Neural cell (in vitro differentiated cells): ENCODE measurements at regions not wholly inside any gene's neighbourhood (a gene's known extent, or its start where the extent isn't known, plus 50 kb on each side); places are given as distances from the start of the nearest gene placed in this dataset.

ENCODE experiments used
- H2AFZ ChIP-seq: fragments of 200-600, 300-800 bp; sonication (generic), shearing (Covaris generic); 2 replicates; pipeline ENCODE4 v1.6.0; 2014; ENCODE audit warnings: low read depth, mild to moderate bottlenecking, antibody characterized with exemption, low read length, moderate library complexity
- H3F3A ChIP-seq: fragments of 200-600 bp; shearing (Covaris generic); 2 replicates; pipeline ENCODE4 v1.6.1; 2016; ENCODE audit warnings: mild to moderate bottlenecking, moderate library complexity, mixed read lengths, antibody characterized with exemption, low read length; ENCODE audit not compliant: insufficient read depth, poor library complexity, severe bottlenecking
- H3K27ac ChIP-seq: fragments of 200-600, 300-800 bp; sonication (generic), shearing (Covaris generic); 2 replicates; pipeline ENCODE4 v1.5.1; 2014; ENCODE audit warnings: mild to moderate bottlenecking, low read length, moderate library complexity
- H3K27me3 ChIP-seq: fragments of 300-800, 200-600 bp; sonication (generic), shearing (Covaris generic); 2 replicates; pipeline ENCODE4 v1.6.0; 2014; ENCODE audit warnings: mild to moderate bottlenecking, low read depth, low read length, moderate library complexity; ENCODE audit not compliant: insufficient read depth
- H3K36me3 ChIP-seq: fragments of 300-800, 200-600 bp; sonication (generic), shearing (Covaris generic); 2 replicates; pipeline ENCODE4 v1.5.1; 2014; ENCODE audit warnings: mild to moderate bottlenecking, antibody characterized with exemption, low read length, moderate library complexity; ENCODE audit not compliant: insufficient read depth
- H3K4me2 ChIP-seq: fragments of 300-800, 200-600 bp; sonication (generic), shearing (Covaris generic); 2 replicates; pipeline ENCODE4 v1.6.0; 2014; ENCODE audit warnings: mild to moderate bottlenecking, low read length
- H3K4me3 ChIP-seq: fragments of 300-800, 200-600 bp; sonication (generic), shearing (Covaris generic); 2 replicates; pipeline ENCODE4 v1.5.1; 2014; ENCODE audit warnings: mild to moderate bottlenecking, low read length, moderate library complexity
- H3K79me2 ChIP-seq: fragments of 200-600 bp; shearing (Covaris generic); replicated peaks from 2 replicates; pipeline ENCODE4 v1.6.0; 2014; ENCODE audit warnings: mild to moderate bottlenecking, low read length, moderate library complexity; ENCODE audit not compliant: insufficient read depth
- H3K9ac ChIP-seq: fragments of 300-800, 200-600 bp; sonication (generic), shearing (Covaris generic); 2 replicates; pipeline ENCODE4 v1.6.1; 2016; ENCODE audit warnings: mild to moderate bottlenecking, low read length, mixed read lengths
- H3K9me2 ChIP-seq: fragments of 200-600 bp; shearing (Covaris generic); 2 replicates; pipeline ENCODE4 v1.6.1; 2016; ENCODE audit warnings: mild to moderate bottlenecking, low read length, mixed read lengths; ENCODE audit not compliant: insufficient read depth
- H3K9me3 ChIP-seq: fragments of 200-600, 300-800 bp; sonication (generic), shearing (Covaris generic); 2 replicates; pipeline ENCODE4 v1.6.1; 2016; ENCODE audit warnings: mild to moderate bottlenecking, mixed run types, low read length, moderate library complexity, mixed read lengths
- H4K20me1 ChIP-seq: fragments of 200-600 bp; shearing (Covaris generic); 2 replicates; pipeline ENCODE4 v1.6.1; 2016; ENCODE audit warnings: mild to moderate bottlenecking, mixed run types; ENCODE audit not compliant: insufficient read depth
- EP300 ChIP-seq: fragments of 450-650 bp; conservative IDR thresholded peaks from 2 replicates; pipeline ENCODE4 v1.6.1; 2014; ENCODE audit warnings: antibody characterized with exemption, mild to moderate bottlenecking, moderate library complexity; ENCODE audit not compliant: poor library complexity, severe bottlenecking
- EZH2 ChIP-seq: fragments of 200-600, 300-800 bp; shearing (Covaris generic), sonication (generic); IDR thresholded peaks from 2 replicates; pipeline ENCODE4 v1.6.1; 2014; ENCODE audit warnings: antibody characterized with exemption, low read length, borderline replicate concordance, mild to moderate bottlenecking; ENCODE audit not compliant: insufficient read depth, poor library complexity, severe bottlenecking
- MXI1 ChIP-seq: fragments of 450-650 bp; conservative IDR thresholded peaks from 2 replicates; pipeline ENCODE4 v1.6.1; 2014; ENCODE audit warnings: antibody characterized with exemption, mild to moderate bottlenecking; ENCODE audit not compliant: poor library complexity, severe bottlenecking
- POLR2AphosphoS5 ChIP-seq: IDR thresholded peaks from 2 replicates; pipeline ENCODE4 v1.6.1; 2012
- RAD21 ChIP-seq: fragments of 450-650 bp; conservative IDR thresholded peaks from 2 replicates; pipeline ENCODE4 v1.6.1; 2014; ENCODE audit warnings: antibody characterized with exemption, mild to moderate bottlenecking, moderate library complexity
- SMC3 ChIP-seq: fragments of 450-650 bp; conservative IDR thresholded peaks from 2 replicates; pipeline ENCODE4 v1.6.1; 2014; ENCODE audit warnings: antibody characterized with exemption, mild to moderate bottlenecking, moderate library complexity; ENCODE audit not compliant: poor library complexity
- TAF1 ChIP-seq: IDR thresholded peaks from 2 replicates; pipeline ENCODE4 v1.6.1; 2012; ENCODE audit warnings: low read depth
- TF ChIP-seq, protein P1 (sequence below): fragments of 450-650 bp; IDR thresholded peaks from 2 replicates; pipeline ENCODE4 v1.5.1; 2014; ENCODE audit warnings: antibody characterized with exemption, mild to moderate bottlenecking, moderate library complexity; ENCODE audit not compliant: poor library complexity, severe bottlenecking
- TF ChIP-seq, protein P2 (sequence below): IDR thresholded peaks from 2 replicates; pipeline ENCODE4 v1.6.1; 2012; ENCODE audit warnings: borderline replicate concordance

DNA sequence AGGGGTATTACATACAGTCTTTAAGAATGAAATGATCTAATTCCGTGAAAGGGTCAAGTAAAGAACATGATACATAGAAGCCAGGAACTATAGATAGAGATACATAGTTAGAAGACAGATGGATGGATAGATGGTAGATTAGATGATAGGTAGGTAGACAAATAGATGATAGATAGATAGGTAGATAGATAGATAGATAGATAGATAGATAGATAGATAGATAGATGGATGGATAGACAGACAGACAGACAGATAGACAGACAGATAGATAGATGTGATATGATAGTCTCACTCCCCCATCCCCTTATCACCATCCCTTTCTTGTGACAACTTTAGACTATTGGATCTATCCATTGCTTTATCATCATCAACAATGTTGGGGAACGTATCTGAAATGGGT, 448.2 kb downstream of the METTL4 start:
- Histone ChIP-seq H3K4me3 (no peak overlapping the region), H3K4me2 (no peak overlapping the region), H4K20me1 (no peaks in the 10 kb centered on the region), H2AFZ (no peak overlapping the region), H3K9me3 (no peaks in the 10 kb centered on the region), H3K36me3 (no peaks in the 10 kb centered on the region), H3K27me3 (no peaks in the 10 kb centered on the region), H3K9me2 (no peaks in the 10 kb centered on the region), H3K9ac (no peak overlapping the region), H3F3A (no peaks in the 10 kb centered on the region), H3K79me2 (no peaks in the 10 kb centered on the region), H3K27ac (no peak overlapping the region)
- TF ChIP-seq, protein P1, sequence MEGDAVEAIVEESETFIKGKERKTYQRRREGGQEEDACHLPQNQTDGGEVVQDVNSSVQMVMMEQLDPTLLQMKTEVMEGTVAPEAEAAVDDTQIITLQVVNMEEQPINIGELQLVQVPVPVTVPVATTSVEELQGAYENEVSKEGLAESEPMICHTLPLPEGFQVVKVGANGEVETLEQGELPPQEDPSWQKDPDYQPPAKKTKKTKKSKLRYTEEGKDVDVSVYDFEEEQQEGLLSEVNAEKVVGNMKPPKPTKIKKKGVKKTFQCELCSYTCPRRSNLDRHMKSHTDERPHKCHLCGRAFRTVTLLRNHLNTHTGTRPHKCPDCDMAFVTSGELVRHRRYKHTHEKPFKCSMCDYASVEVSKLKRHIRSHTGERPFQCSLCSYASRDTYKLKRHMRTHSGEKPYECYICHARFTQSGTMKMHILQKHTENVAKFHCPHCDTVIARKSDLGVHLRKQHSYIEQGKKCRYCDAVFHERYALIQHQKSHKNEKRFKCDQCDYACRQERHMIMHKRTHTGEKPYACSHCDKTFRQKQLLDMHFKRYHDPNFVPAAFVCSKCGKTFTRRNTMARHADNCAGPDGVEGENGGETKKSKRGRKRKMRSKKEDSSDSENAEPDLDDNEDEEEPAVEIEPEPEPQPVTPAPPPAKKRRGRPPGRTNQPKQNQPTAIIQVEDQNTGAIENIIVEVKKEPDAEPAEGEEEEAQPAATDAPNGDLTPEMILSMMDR = no peak
- TF ChIP-seq, protein P2, sequence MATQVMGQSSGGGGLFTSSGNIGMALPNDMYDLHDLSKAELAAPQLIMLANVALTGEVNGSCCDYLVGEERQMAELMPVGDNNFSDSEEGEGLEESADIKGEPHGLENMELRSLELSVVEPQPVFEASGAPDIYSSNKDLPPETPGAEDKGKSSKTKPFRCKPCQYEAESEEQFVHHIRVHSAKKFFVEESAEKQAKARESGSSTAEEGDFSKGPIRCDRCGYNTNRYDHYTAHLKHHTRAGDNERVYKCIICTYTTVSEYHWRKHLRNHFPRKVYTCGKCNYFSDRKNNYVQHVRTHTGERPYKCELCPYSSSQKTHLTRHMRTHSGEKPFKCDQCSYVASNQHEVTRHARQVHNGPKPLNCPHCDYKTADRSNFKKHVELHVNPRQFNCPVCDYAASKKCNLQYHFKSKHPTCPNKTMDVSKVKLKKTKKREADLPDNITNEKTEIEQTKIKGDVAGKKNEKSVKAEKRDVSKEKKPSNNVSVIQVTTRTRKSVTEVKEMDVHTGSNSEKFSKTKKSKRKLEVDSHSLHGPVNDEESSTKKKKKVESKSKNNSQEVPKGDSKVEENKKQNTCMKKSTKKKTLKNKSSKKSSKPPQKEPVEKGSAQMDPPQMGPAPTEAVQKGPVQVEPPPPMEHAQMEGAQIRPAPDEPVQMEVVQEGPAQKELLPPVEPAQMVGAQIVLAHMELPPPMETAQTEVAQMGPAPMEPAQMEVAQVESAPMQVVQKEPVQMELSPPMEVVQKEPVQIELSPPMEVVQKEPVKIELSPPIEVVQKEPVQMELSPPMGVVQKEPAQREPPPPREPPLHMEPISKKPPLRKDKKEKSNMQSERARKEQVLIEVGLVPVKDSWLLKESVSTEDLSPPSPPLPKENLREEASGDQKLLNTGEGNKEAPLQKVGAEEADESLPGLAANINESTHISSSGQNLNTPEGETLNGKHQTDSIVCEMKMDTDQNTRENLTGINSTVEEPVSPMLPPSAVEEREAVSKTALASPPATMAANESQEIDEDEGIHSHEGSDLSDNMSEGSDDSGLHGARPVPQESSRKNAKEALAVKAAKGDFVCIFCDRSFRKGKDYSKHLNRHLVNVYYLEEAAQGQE = no peak
- TF ChIP-seq EZH2 = no peak
- TF ChIP-seq SMC3 = no peak
- no peak for TF ChIP-seq POLR2AphosphoS5
- no peak for TF ChIP-seq MXI1
- no peak for TF ChIP-seq TAF1
- TF ChIP-seq RAD21 = no peak
- no peak for TF ChIP-seq EP300

- Histone ChIP-seq H3K27me3 (no peaks in the 10 kb centered on the region), H3K27ac (no peak overlapping the region), H3K4me3 (no peak overlapping the region), H3K4me2 (no peak overlapping the region), H3K9ac (no peak overlapping the region), H3K36me3 (no peaks in the 10 kb centered on the region), H3K9me3 (no peaks in the 10 kb centered on the region), H3F3A (no peaks in the 10 kb centered on the region), H4K20me1 (no peaks in the 10 kb centered on the region), H3K79me2 (no peaks in the 10 kb centered on the region), H3K9me2 (no peaks in the 10 kb centered on the region), H2AFZ (no peak overlapping the region)
- no peak for TF ChIP-seq TAF1
- TF ChIP-seq, protein P1 = peak; percentile 16
These were observed 436.9 kb downstream of the METTL4 start for GRCh38 chr18:2134364-2134763.
